ENCODE measurements at regions not wholly inside any gene's neighbourhood (a gene's known extent, or its start where the extent isn't known, plus 50 kb on each side); places are given as distances from the start of the nearest gene placed in this dataset.

DNA sequence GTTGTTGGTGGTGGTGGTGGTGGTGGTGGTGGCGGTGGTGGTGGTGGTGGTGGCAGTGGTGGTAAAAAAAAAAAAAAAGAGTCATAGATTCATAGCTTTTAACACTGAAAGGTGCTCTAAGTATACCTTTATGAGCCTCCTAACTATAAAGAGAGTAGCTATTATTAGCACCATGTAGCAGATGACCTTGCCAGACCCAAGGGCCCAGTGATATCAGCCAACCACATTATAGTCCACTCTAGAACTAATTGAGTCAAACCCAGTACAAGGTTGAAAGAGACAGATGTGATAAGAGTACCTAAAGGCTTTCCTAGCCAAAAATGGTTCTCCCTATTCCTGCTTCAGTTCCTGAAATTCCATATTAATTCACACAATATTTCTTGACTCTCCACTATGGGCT lies 245.3 kb downstream of the HACE1 start:
- no peak for DNase-seq

- DNase-seq = no peak
These were observed 246.2 kb downstream of the HACE1 start for GRCh38 chr6:104613416-104614001.

DNA sequence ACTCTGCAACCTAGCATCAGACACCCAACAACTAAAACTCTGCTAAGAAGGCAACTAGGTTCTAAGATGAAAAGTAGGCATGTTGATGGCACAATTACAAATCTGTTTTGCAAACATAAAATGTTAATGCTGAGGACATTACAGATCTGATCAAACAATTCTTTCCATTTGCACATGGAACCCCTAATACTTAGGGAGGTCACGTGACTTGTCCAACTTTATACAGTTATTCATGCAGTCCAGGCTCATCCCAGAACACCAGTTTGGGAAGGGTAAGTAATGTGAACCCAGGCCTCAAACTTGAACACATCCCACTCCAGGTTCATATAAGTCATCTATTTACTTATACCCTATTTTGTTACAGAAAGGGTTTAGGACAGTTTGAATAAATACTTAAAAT lies 247.2 kb downstream of the HACE1 start:
- DNase-seq = no peak

- no peak for DNase-seq
These were observed 251.6 kb downstream of the HACE1 start for GRCh38 chr6:104608101-104608500.

GRCh38 chr6:104607501-104607900 lies 252.2 kb downstream of the HACE1 start:
- DNase-seq = no peak

DNA sequence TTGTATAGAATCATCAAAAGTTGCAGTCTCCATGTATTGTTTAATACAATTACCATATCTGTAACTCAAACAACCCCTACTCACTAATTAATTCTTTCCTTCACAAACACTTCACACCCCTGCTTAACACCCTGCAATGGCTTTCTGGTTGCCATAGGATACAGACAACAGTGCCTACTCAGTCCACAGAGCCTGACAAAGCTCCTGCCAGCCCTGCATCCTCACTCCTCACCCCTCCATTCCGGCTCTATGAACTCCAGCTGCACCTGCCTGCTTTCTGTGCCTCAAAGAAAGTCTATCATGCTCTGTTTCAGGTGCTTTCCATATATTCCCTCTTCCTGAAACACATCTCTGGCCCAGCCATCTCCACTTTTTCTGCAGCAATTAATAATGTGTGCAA lies 253.4 kb downstream of the HACE1 start:
- DNase-seq = no peak

DNA sequence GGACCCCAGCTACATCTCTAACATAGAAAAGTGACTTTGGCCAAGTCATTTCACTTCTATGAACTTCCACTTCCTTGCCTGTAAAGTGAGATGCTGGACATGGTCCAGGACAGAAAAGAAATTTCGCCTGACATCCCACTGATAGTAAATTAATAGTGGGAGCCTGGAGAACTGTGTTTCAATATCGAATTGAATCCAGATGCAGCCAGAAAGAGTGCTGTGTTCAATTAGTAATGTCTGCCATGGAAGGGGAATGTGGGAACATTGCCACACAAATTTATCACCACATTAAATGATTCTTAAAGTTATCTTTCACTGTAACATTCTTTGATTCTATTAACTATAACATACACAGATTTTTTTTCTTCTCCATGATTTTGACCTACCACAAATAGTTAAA lies 255.0 kb downstream of the HACE1 start:
- DNase-seq = no peak

DNA sequence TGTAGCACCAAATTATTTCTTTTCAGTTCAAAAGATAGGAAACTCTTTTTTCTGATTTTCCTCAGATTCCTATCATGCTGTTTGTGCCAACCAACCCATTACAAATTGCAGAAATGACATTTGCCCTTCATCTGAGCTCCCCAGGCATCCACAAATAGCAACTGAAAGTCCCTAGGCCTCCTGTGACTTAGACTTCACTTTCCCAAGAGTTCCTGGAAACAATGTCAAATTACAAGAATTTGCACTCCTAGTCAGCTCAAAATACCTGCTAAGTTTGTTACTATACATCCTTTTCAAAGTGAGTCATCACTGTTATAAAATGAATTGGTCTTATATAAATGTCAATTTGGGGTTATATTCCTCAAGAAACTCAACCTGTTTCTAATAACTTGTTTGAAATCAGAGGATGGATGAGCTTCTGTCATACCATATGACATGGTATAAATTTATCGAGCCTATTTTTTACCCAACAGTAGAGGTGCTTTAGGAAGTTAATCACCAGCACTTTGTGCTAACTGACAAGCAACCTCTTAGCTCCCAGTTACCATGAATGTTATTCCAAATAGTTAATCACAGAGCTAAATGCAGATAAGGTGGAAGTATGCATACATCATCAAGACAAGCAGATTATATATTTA lies 256.5 kb downstream of the HACE1 start:
- DNase-seq = no peak

DNA sequence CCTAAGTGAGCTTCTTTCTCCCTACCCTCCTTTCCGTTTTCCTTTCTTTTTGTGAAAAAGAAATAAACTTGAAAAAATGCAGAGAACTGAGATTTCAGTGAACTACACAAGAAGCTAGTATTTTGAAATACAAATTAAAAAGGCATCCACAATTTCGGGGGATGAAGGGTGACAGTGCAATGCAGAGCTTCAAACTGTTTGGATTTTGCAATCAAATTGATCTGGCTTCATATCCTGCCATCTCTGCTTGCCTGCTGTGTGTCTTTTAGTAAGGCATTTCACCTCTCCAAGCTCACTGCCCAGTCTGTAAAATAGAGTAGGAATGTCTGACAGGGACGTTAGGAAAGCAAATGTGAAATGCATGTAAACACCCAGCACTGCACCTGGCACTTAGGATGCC lies 258.0 kb downstream of the HACE1 start:
- DNase-seq = no peak

GRCh38 chr6:104601131-104601651 lies 258.5 kb downstream of the HACE1 start:
- no peak for DNase-seq

- DNase-seq = no peak
These were observed 259.1 kb downstream of the HACE1 start for GRCh38 chr6:104600639-104600931.

- DNase-seq = no peak
These were observed 259.7 kb downstream of the HACE1 start for GRCh38 chr6:104599821-104600638.

- no peak for DNase-seq
These were observed 262.1 kb downstream of the HACE1 start for GRCh38 chr6:104597541-104598050.

DNA sequence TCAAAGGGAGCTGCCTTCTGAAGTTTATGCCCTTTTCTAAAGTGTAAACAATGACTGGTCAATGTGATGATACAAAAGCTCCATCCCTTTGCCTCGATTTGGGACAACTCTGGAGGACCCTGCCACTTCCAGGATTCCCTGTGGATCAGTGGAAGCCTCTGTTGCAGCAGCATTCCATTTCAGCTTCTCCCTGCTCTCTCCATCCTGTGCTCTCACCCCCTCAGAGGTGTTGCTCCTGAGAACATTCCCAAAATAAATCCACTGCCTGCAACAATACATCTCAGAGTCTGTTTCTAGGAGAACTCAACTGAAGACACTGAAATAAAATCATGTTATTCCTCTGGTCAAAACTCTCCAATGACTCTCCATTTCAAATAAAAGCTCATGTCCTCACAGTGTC lies 263.6 kb downstream of the HACE1 start:
- no peak for DNase-seq

DNA sequence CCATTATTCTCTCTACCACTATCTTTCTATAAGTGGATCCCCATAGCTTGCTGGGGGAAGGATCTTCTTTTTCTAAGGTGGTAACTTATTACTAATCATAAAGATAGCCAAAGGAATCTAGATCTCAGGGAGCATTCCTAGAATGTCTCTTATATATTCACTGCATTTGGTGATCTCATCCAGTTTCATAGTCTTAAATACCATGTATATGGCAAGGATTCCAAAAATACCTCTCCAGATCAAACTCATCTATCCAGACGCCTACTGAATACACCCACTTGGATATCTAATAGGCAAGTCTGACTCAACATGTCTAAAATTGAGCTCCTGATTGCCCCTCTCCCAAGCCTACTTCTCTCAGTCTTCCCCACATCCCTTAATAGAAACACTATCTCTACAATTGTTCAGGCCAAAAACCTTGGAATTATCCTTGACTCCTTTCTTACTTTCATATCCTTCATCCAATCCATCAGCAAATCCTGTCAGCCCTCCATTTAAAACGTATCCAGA lies 264.4 kb downstream of the HACE1 start:
- no peak for DNase-seq

DNA sequence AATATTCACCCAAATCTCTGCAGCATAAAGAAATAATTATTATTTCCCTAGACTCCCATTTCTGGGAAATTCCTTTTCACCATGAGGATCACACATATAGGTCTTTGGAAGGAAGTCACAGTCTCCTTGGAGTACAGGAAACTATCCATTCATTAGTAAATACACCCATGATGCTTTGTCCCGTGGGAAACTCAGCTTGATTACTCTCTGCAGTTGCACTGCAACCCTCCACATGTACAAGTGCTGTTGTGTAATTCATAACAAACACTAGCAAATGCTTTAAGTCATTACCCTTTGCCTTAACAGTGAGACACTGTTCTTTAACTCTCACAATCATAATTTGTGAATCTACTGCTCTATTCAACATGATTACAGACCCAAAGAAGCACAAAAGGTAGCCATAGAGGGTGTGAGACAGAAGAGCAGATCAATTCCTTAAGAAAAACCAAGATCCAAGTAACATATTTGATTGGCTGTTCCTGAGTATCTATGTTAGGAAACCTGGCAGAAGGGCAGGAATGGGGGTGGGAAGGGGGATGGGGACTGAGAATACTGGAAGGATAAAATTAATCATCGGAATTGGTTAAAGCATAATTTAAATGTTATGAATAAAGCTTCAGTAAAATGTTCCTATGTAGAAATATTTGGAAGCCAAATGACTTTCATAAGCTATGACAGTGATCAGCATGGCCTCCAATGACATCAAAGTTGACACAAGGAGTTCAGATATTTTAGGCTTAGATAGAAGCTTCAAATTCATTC lies 268.0 kb downstream of the HACE1 start:
- DNase-seq = no peak

GRCh38 chr6:104589940-104590339 lies 269.8 kb downstream of the HACE1 start:
- DNase-seq = no peak

DNA sequence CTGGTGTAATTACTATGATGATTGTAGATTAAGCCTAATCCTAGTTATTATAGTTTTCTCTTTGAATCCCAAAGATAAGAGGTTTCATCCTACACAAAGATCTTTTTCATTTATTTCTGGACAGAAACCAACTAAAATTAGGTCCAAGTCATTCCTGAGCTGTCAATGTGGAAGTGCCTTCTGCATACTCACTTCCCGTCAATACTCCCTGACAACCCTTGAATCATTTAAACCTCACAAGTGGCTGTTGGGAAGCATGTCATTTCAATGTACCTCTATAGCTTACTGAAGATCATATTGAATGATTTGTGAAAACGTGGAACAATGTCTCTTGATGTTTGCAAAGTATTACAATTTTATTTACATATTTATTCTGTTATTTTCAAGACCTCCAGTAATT lies 274.1 kb downstream of the HACE1 start:
- no peak for DNase-seq

- DNase-seq = no peak
These were observed 279.3 kb downstream of the HACE1 start for GRCh38 chr6:104580452-104580851.

DNA sequence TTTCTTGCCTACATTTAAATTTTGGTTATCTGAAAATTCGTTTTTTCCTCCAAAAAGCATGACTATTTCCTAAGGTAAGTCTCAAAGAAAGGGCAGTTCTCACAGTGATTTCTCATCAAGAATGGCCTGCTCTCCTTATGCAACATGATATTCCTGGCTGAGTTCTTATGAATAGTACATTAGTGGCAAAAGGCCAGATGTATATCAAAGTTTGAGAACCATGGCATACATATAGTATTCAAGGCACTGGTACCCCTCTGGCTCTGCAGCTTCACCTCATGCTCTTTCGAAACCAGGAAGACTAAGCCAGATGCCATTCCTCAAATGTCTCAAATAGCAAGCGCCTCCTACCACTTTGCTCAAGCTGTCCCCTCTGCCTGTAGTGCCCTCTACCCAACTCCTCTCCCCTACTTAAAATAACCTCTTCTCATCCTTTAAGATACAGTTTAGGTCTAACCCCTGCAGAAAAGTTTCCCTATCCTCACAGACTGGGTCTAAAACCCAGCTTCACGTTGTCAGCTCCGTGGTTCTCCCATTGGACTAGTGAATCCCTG lies 280.3 kb downstream of the HACE1 start:
- DNase-seq = no peak

DNA sequence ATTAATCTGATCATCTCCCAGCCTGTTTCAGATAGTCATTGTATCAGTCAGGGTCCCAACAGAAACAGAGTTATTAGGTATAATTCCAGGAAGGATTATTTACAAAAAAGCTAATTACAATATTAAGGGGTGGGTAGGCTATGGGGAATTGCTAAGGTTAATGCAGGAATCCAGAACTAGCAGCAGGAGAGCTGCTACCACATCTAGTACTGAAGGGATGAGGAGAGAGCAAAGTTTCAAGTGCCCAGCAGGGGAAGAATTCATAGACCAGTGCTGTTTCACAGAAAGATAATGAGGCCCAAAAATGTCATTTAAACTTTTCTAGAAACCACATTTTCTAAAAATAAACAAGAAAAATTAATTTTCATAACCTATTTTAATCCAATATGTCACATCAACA lies 284.2 kb downstream of the HACE1 start:
- DNase-seq = no peak

DNA sequence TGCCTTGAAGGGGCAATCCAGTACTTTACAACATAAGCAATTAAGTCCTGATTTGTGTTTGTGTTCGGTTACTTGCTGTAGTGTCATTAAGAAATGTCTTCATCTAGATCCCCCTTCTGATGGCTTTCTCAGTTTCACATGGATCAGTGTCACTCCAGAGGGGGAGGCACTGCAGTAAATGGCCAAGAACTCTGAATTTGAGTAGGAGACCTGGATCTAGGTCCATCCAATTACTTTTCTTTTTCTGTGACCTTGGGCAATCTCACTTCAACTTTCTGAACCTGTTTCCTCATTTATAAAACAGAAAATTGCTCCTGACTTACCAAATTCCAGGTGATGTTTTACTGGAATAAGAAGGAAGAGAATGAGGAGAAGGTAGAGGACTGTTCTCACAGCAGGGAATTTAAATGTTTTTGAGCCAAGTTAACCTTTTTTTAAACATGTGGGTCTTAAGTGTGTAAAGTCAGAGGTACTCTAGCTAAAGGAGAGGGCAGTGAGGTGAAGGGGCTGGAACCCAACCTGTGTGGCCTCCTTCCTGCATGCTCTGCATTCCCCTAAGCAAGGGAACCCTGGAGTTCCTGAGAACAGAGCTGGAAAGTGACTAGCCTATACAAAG lies 285.5 kb downstream of the HACE1 start:
- DNase-seq = no peak

Measured in GF-D8 (cell line).